ENCODE measurements at regions not wholly inside any gene's neighbourhood (a gene's known extent, or its start where the extent isn't known, plus 50 kb on each side); places are given as distances from the start of the nearest gene placed in this dataset.

GRCh38 chr20:47872341-47872740, 87.1 kb upstream of the SULF2 start:
- TF ChIP-seq EZH2 (IDR thresholded peaks at IDR 0.05): no peak
- no peak for TF ChIP-seq CTCF (IDR thresholded peaks at IDR 0.05)
- TF ChIP-seq EZH2phosphoT487 (IDR thresholded peaks at IDR 0.05): no peak
